Activated naive CD8-positive, alpha-beta T cell treated with anti-CD3 and anti-CD28 coated beads for 36 hours (primary cell): ENCODE measurements at regions not wholly inside any gene's neighbourhood (a gene's known extent, or its start where the extent isn't known, plus 50 kb on each side); places are given as distances from the start of the nearest gene placed in this dataset.

Experiments
- DNase-seq: peaks from one replicate; pipeline ENCODE4 v3.0.0; 2021
- H3K27ac Mint-ChIP-seq: one replicate; pipeline ENCODE4 v1.8.0; 2022; ENCODE audit warnings: mild to moderate bottlenecking, moderate library complexity, mixed read lengths
- H3K27me3 Mint-ChIP-seq: one replicate; pipeline ENCODE4 v1.8.0; 2022; ENCODE audit warnings: mild to moderate bottlenecking, mixed read lengths
- H3K36me3 Mint-ChIP-seq: one replicate; pipeline ENCODE4 v1.8.0; 2021; ENCODE audit warnings: mild to moderate bottlenecking, mixed read lengths
- H3K4me1 Mint-ChIP-seq: one replicate; pipeline ENCODE4 v1.8.0; 2021; ENCODE audit warnings: mixed read lengths
- H3K4me3 Mint-ChIP-seq: one replicate; pipeline ENCODE4 v1.8.0; 2022; ENCODE audit warnings: mild to moderate bottlenecking, moderate library complexity, mixed read lengths
- H3K9me3 Mint-ChIP-seq: one replicate; pipeline ENCODE4 v1.8.0; 2022; ENCODE audit warnings: mixed read lengths

DNA sequence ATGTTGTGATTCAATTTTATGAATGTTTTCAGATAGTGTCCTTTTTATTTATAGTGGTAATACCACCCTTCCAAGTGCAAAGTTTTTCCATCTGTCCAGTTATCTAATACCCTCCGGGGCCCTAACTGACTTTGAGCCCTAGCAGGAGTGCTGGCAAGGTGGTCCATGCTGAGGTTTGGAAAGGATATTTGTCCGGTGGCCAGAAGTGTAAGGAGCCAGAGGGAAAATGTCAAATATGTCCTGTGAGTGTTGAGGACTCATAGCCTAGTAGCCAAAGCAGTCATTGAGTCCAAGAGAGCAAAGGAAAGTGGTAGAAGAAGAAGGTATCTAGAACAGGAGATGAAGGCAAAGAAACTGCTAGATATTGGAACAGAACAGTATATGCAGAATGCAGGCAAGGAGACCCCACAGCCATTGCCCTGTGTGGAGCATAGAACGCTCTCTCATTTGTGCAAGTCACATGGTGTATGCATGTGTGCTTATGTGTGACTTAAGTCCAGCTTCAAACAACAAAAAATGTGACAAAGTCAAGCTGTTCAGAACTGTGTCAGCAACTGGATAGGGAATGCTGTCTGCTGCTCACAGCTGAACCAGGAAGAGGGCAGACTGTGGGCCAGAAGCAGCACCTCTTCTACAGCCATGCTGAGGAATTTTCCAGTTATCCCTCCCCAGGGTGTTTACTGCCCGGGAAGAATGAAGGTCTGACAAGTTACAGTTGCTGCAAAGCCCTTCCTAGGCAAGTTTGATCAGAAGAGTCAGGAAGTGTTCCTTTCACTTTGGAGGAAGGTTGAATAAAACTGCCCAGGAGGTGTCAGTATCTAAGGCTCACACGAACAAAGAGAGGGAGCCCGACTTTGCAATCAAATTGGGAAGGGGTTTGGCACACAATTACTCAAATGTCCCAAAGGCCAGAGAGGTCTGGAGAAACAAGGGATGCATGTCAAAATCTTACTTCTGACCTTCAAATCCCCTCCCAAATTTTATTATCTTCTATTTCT lies 463.3 kb upstream of the DMAC1 start:
- Mint-ChIP-seq H3K4me3 (no peak overlapping the region), H3K9me3 (no peaks in the 10 kb centered on the region), H3K36me3 (no peaks in the 10 kb centered on the region), H3K4me1 (no peaks in the 10 kb centered on the region), H3K27ac (no peak overlapping the region), H3K27me3 (peaks cover 6% of the 10 kb centered on the region)
- DNase-seq = no peak

DNA sequence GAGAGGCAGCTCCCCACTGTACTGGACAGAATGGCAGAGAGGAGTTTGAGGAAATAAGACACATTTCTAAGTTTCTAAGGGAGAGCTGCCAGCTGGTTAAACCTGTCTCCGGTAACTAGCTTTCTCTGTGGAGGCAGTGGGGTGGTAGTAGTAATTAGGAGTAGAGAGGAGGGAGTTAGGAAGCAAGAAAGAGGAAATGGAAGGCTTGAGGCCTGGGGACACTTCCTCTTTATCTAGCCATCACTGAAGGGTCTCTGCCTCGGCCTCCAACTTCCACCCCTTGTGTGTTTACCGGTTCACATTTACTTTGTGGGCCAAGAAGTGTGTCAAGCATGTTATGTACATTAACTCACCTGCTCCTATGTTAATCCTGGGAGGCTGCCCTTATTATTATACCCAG lies 462.2 kb upstream of the DMAC1 start:
- Mint-ChIP-seq H3K9me3 (no peaks in the 10 kb centered on the region), H3K4me1 (no peaks in the 10 kb centered on the region), H3K27me3 (peaks cover 6% of the 10 kb centered on the region), H3K4me3 (no peak overlapping the region), H3K36me3 (no peaks in the 10 kb centered on the region), H3K27ac (no peak overlapping the region)
- DNase-seq = no peak

- peaks cover 4% of the 10 kb centered on the region for H3K27me3 Mint-ChIP-seq
- H3K9me3 Mint-ChIP-seq = no peaks in the 10 kb centered on the region
Measured at GRCh38 chr9:8259028-8259427, 459.4 kb upstream of the DMAC1 start.

GRCh38 chr9:8256880-8257279 lies 457.3 kb upstream of the DMAC1 start:
- Mint-ChIP-seq H3K36me3 (no peaks in the 10 kb centered on the region), H3K9me3 (no peaks in the 10 kb centered on the region), H3K27me3 (peaks cover 4% of the 10 kb centered on the region), H3K27ac (no peak overlapping the region), H3K4me3 (no peak overlapping the region), H3K4me1 (no peaks in the 10 kb centered on the region)
- DNase-seq = no peak

More at GRCh38 chr9:8259028-8259427, 459.4 kb upstream of the DMAC1 start:
- no peaks in the 10 kb centered on the region for H3K36me3 Mint-ChIP-seq
- no peak for DNase-seq
- no peak overlapping the region for H3K27ac Mint-ChIP-seq
- H3K4me3 Mint-ChIP-seq = no peak overlapping the region
- H3K4me1 Mint-ChIP-seq = no peaks in the 10 kb centered on the region

- Mint-ChIP-seq H3K4me1 (no peaks in the 10 kb centered on the region), H3K36me3 (no peaks in the 10 kb centered on the region), H3K27ac (no peak overlapping the region), H3K27me3 (peaks cover 4% of the 10 kb centered on the region), H3K9me3 (no peaks in the 10 kb centered on the region), H3K4me3 (no peak overlapping the region)
- no peak for DNase-seq
Measured at GRCh38 chr9:8255850-8256249, 456.3 kb upstream of the DMAC1 start.

GRCh38 chr9:8254541-8254940 lies 455.0 kb upstream of the DMAC1 start:
- no peak for DNase-seq
- Mint-ChIP-seq H3K9me3 (no peaks in the 10 kb centered on the region), H3K4me3 (no peak overlapping the region), H3K27ac (no peak overlapping the region), H3K4me1 (no peaks in the 10 kb centered on the region), H3K36me3 (no peaks in the 10 kb centered on the region), H3K27me3 (peaks cover 4% of the 10 kb centered on the region)

GRCh38 chr9:8252445-8252844 lies 452.9 kb upstream of the DMAC1 start:
- peaks cover 4% of the 10 kb centered on the region for H3K27me3 Mint-ChIP-seq
- no peak overlapping the region for H3K4me3 Mint-ChIP-seq
- H3K27ac Mint-ChIP-seq = no peak overlapping the region
- no peaks in the 10 kb centered on the region for H3K36me3 Mint-ChIP-seq
- no peaks in the 10 kb centered on the region for H3K9me3 Mint-ChIP-seq
- DNase-seq = no peak
- peaks cover 1% of the 10 kb centered on the region for H3K4me1 Mint-ChIP-seq

DNA sequence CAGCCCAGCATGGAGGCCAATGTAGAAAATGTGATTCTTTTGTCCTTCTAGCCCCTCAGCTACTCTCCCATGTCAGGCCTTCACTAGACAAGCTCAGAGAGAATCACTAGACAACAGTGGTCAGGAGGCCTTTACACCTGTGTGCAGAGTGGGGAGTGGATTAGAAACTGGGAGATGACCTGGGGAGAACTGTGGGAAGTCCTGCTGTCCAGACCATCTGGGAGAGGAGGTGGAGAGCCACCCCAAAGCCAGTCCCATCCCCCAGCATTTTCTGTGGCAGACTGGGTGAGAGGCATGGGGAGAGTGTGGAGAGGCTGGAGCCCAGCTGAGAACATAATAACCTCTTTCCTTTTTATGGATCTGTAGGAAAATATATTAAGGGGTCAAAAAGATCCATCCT lies 452.0 kb upstream of the DMAC1 start:
- no peak for DNase-seq
- Mint-ChIP-seq H3K27ac (no peak overlapping the region), H3K9me3 (no peaks in the 10 kb centered on the region), H3K4me3 (no peak overlapping the region), H3K36me3 (no peaks in the 10 kb centered on the region), H3K4me1 (peaks cover 2% of the 10 kb centered on the region), H3K27me3 (peaks cover 4% of the 10 kb centered on the region)

- Mint-ChIP-seq H3K4me1 (peaks cover 2% of the 10 kb centered on the region), H3K9me3 (no peaks in the 10 kb centered on the region), H3K27ac (no peak overlapping the region), H3K27me3 (no peaks in the 10 kb centered on the region), H3K36me3 (no peaks in the 10 kb centered on the region), H3K4me3 (no peak overlapping the region)
- DNase-seq = no peak
Measured at GRCh38 chr9:8244505-8245092, 445.0 kb upstream of the DMAC1 start.

- Mint-ChIP-seq H3K4me1 (no peaks in the 10 kb centered on the region), H3K9me3 (no peaks in the 10 kb centered on the region), H3K36me3 (no peaks in the 10 kb centered on the region), H3K4me3 (no peak overlapping the region), H3K27ac (no peak overlapping the region), H3K27me3 (no peaks in the 10 kb centered on the region)
- no peak for DNase-seq
Measured at GRCh38 chr9:8241201-8241600, 441.6 kb upstream of the DMAC1 start.

DNA sequence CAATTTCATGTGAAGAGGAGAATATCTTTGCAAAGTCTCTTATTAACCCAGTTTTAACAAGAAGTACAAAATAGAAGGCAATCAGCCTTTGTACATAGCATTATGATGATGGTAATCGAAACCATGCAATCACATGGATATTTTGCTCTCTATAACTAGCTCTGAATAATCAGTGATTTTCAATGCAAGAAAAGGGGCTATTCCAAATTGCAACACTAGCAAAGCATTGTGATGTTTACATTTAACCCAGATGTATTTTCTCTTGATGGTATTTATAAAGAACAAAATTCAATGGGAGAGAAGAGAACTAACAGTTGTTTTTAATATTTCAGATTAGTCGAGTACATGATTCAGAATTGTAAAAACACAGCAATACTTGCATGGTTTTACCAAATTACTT lies 437.5 kb upstream of the DMAC1 start:
- H3K27ac Mint-ChIP-seq = no peak overlapping the region

GRCh38 chr9:8235489-8235888 lies 435.9 kb upstream of the DMAC1 start:
- no peak for DNase-seq
- H3K27me3 Mint-ChIP-seq = no peaks in the 10 kb centered on the region

More for the DNA sequence above, 437.5 kb upstream of the DMAC1 start:
- H3K9me3 Mint-ChIP-seq = no peaks in the 10 kb centered on the region
- H3K27me3 Mint-ChIP-seq = no peaks in the 10 kb centered on the region
- H3K4me3 Mint-ChIP-seq = no peak overlapping the region
- no peaks in the 10 kb centered on the region for H3K36me3 Mint-ChIP-seq
- no peaks in the 10 kb centered on the region for H3K4me1 Mint-ChIP-seq
- DNase-seq = no peak

GRCh38 chr9:8234316-8234715 lies 434.7 kb upstream of the DMAC1 start:
- Mint-ChIP-seq H3K36me3 (no peaks in the 10 kb centered on the region), H3K4me3 (no peak overlapping the region), H3K4me1 (no peaks in the 10 kb centered on the region), H3K27me3 (no peaks in the 10 kb centered on the region), H3K27ac (no peak overlapping the region), H3K9me3 (no peaks in the 10 kb centered on the region)
- DNase-seq = no peak

More at GRCh38 chr9:8235489-8235888, 435.9 kb upstream of the DMAC1 start:
- Mint-ChIP-seq H3K9me3 (no peaks in the 10 kb centered on the region), H3K36me3 (no peaks in the 10 kb centered on the region), H3K4me3 (no peak overlapping the region), H3K27ac (no peak overlapping the region), H3K4me1 (no peaks in the 10 kb centered on the region)

DNA sequence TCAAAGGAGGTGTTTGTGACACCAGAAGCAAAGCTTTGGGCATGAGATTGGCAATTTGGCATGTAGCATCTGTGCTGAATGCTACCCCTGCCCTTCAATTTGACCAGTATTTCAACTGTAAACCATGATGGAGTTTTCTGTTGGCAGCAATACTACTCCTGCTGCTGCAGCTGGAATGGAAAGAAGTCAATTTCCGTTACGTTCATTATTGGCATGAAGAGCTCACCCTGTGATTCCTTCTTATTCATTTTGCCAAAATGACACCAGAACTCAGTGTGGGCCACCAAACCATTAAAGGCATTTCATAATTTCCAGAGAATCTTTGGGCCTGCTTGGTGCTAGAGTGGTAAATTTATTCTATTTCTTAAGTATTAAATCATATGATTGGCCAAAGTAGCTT lies 433.1 kb upstream of the DMAC1 start:
- Mint-ChIP-seq H3K4me1 (no peaks in the 10 kb centered on the region), H3K36me3 (no peaks in the 10 kb centered on the region), H3K27me3 (no peaks in the 10 kb centered on the region), H3K9me3 (no peaks in the 10 kb centered on the region), H3K27ac (no peak overlapping the region), H3K4me3 (no peak overlapping the region)
- no peak for DNase-seq

- no peak for DNase-seq
- no peaks in the 10 kb centered on the region for H3K36me3 Mint-ChIP-seq
- H3K4me3 Mint-ChIP-seq = no peak overlapping the region
- no peaks in the 10 kb centered on the region for H3K4me1 Mint-ChIP-seq
- no peaks in the 10 kb centered on the region for H3K9me3 Mint-ChIP-seq
- no peaks in the 10 kb centered on the region for H3K27me3 Mint-ChIP-seq
- H3K27ac Mint-ChIP-seq = no peak overlapping the region
Measured at GRCh38 chr9:8229226-8229625, 429.6 kb upstream of the DMAC1 start.

DNA sequence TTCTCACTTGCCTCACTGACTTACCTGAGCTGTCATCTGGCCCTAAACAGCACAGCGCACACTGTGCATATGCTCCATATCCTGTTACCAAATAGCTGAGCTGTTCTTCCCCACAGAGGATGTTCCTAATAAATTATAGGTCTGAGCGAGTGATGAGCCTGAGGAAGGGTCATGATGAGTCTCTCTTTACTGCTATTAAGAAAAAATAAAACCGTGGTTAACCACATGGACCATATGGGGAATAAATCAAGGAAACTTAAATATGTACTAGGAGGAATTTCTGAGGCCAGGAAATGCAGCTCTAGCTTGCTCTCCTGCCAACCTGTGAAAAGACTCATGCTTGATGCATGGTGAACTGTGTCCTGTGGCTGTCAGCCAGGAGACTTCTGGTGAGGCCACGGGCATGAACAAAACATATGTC lies 424.8 kb upstream of the DMAC1 start:
- Mint-ChIP-seq H3K9me3 (no peaks in the 10 kb centered on the region), H3K27me3 (no peaks in the 10 kb centered on the region)

More for the DNA sequence above, 424.8 kb upstream of the DMAC1 start:
- Mint-ChIP-seq H3K36me3 (no peaks in the 10 kb centered on the region), H3K27ac (no peak overlapping the region), H3K4me1 (no peaks in the 10 kb centered on the region), H3K4me3 (no peak overlapping the region)
- DNase-seq = no peak
